Stimulated activated CD4-positive, alpha-beta T cell treated with anti-CD3 and anti-CD28 coated beads, Interleukin-1b, Interleukin-23, amount 100 ng/mL, for 4 hours (primary cell): ENCODE measurements at regions not wholly inside any gene's neighbourhood (a gene's known extent, or its start where the extent isn't known, plus 50 kb on each side); places are given as distances from the start of the nearest gene placed in this dataset.

ENCODE experiments used
- DNase-seq, 2 donors: peaks; one replicate each; pipeline ENCODE4 v3.0.0-alpha.2; 2020; ENCODE audit warnings: low read depth in 2 of 2

- DNase-seq = no peak
Observed at GRCh38 chr5:8848997-8849594, 696.8 kb downstream of the SEMA5A start.

- no peak for DNase-seq
Observed at GRCh38 chr5:8851101-8851500, 694.8 kb downstream of the SEMA5A start.

- DNase-seq = no peak
Observed at GRCh38 chr5:8857051-8857450, 688.8 kb downstream of the SEMA5A start.

- no peak for DNase-seq
Observed at GRCh38 chr5:8861764-8862163, 684.1 kb downstream of the SEMA5A start.

GRCh38 chr5:8864053-8864452 lies 681.8 kb downstream of the SEMA5A start:
- no peak for DNase-seq

GRCh38 chr5:8865266-8865665 lies 680.6 kb downstream of the SEMA5A start:
- DNase-seq = no peak

GRCh38 chr5:8865686-8866374 lies 680.0 kb downstream of the SEMA5A start:
- no peak for DNase-seq

- no peak for DNase-seq
Observed at GRCh38 chr5:8868283-8868682, 677.6 kb downstream of the SEMA5A start.

- DNase-seq = no peak
Observed at GRCh38 chr5:8869932-8870331, 675.9 kb downstream of the SEMA5A start.

- no peak for DNase-seq
Observed at GRCh38 chr5:8870349-8870958, 675.4 kb downstream of the SEMA5A start.

GRCh38 chr5:8870959-8871355 lies 674.9 kb downstream of the SEMA5A start:
- no peak for DNase-seq

- DNase-seq = no peak
Observed at GRCh38 chr5:8871446-8871845, 674.4 kb downstream of the SEMA5A start.

- DNase-seq = no peak
Observed at GRCh38 chr5:8875722-8876121, 670.2 kb downstream of the SEMA5A start.

- no peak for DNase-seq
Observed at GRCh38 chr5:8879248-8879647, 666.6 kb downstream of the SEMA5A start.

GRCh38 chr5:8884029-8884428 lies 661.8 kb downstream of the SEMA5A start:
- no peak for DNase-seq

GRCh38 chr5:8892926-8893325 lies 652.9 kb downstream of the SEMA5A start:
- no peak for DNase-seq

- no peak for DNase-seq
Observed at GRCh38 chr5:8894031-8894430, 651.8 kb downstream of the SEMA5A start.

- no peak for DNase-seq
Observed at GRCh38 chr5:8895062-8895461, 650.8 kb downstream of the SEMA5A start.

- no peak for DNase-seq
Observed at GRCh38 chr5:8895599-8895998, 650.3 kb downstream of the SEMA5A start.

GRCh38 chr5:8897316-8897715 lies 648.6 kb downstream of the SEMA5A start:
- DNase-seq = no peak

GRCh38 chr5:8905021-8905420 lies 640.9 kb downstream of the SEMA5A start:
- DNase-seq = no peak

GRCh38 chr5:8906303-8906967 lies 639.4 kb downstream of the SEMA5A start:
- DNase-seq = no peak
